H1 (cell line): ENCODE measurements at regions not wholly inside any gene's neighbourhood (a gene's known extent, or its start where the extent isn't known, plus 50 kb on each side); places are given as distances from the start of the nearest gene placed in this dataset.

Experiments used
- CTCF ChIA-PET: fragments of 300-600 bp; sonication (Branson Sonifier 250); formaldehyde crosslinking; loops from one replicate; lab custom pipeline; 2021; ENCODE audit not compliant: partially characterized antibody; lab: Charles Lee
- POLR2A ChIA-PET: fragments of 300-600 bp; sonication (Branson Sonifier 250); formaldehyde crosslinking; loops from one replicate; lab custom pipeline; 2021; ENCODE audit warnings: inconsistent platforms; ENCODE audit not compliant: partially characterized antibody; lab: Charles Lee
- DNase-seq, 2 experiments: peaks; one replicate each; pipeline versions ENCODE4 v3.0.0 to v3.0.0-alpha.2; 2010 to 2022; ENCODE audit warnings: low spot score in 2 of 2, low read depth in 1 of 2, mixed read lengths in 1 of 2
- FAIRE-seq: peaks from 2 replicates; lab custom pipeline; 2011; peaks lifted over from hg19 to GRCh38; lab: Jason Lieb, UNC
- H2AFZ ChIP-seq: 2 replicates; pipeline ENCODE4 v1.8.1; 2012; ENCODE audit warnings: low read length, inconsistent platforms
- H2AK5ac ChIP-seq: 2 replicates; pipeline ENCODE4 v1.6.1; 2013; ENCODE audit warnings: low read depth, low read length
- H2BK120ac ChIP-seq: replicated peaks from 2 replicates; pipeline ENCODE3; 2013; ENCODE audit warnings: low read depth, low read length, inconsistent platforms
- H2BK12ac ChIP-seq: 2 replicates; pipeline ENCODE4 v1.6.1; 2013; ENCODE audit warnings: low read depth, low read length
- H2BK15ac ChIP-seq: 2 replicates; pipeline ENCODE4 v1.6.1; 2013; ENCODE audit warnings: low read length
- H2BK20ac ChIP-seq: 2 replicates; pipeline ENCODE4 v1.6.1; 2013; ENCODE audit warnings: low read length
- H2BK5ac ChIP-seq: 2 replicates; pipeline ENCODE4 v1.6.1; 2013; ENCODE audit warnings: low read depth, low read length
- H3K14ac ChIP-seq: 2 replicates; pipeline ENCODE4 v1.6.1; 2013; ENCODE audit warnings: inconsistent platforms; ENCODE audit not compliant: insufficient read length
- H3K18ac ChIP-seq: 2 replicates; pipeline ENCODE4 v1.6.1; 2013; ENCODE audit warnings: low read length; ENCODE audit errors: extremely low read depth
- H3K23ac ChIP-seq: 2 replicates; pipeline ENCODE4 v1.6.1; 2013; ENCODE audit warnings: inconsistent platforms; ENCODE audit not compliant: insufficient read length
- H3K23me2 ChIP-seq: 2 replicates; pipeline ENCODE4 v1.6.1; 2013; ENCODE audit warnings: low read depth, low read length
- H3K27ac ChIP-seq: 2 replicates; pipeline ENCODE4 v1.6.1; 2011; ENCODE audit warnings: low read depth, low read length, inconsistent platforms
- H3K27me3 ChIP-seq, 4 experiments: replicated peaks in 1 of 4; 1 replicate in 1 of 4; 2 replicates in 3 of 4; pipeline versions ENCODE4 v1.6.1 to v1.8.1; 2011 to 2013; ENCODE audit warnings: low read length in 3 of 4, mild to moderate bottlenecking in 3 of 4, inconsistent platforms in 2 of 4, mixed read lengths in 2 of 4, moderate library complexity in 1 of 4; ENCODE audit not compliant: control insufficient read depth in 3 of 4, insufficient read depth in 3 of 4; ENCODE audit errors: extremely low read depth in 1 of 4
- H3K36me3 ChIP-seq, 4 experiments: 2 replicates each; pipeline versions ENCODE4 v1.6.1 to v1.8.1; 2011 to 2013; ENCODE audit warnings: mild to moderate bottlenecking in 4 of 4, low read length in 3 of 4, moderate library complexity in 2 of 4, control low read depth in 1 of 4, inconsistent platforms in 1 of 4; ENCODE audit not compliant: insufficient read depth in 4 of 4, control insufficient read depth in 2 of 4
- H3K4ac ChIP-seq: replicated peaks from 2 replicates; pipeline ENCODE3; 2013; ENCODE audit warnings: low read length, low read depth, mixed read lengths, inconsistent platforms; ENCODE audit not compliant: insufficient read length
- H3K4me1 ChIP-seq, 4 experiments: replicated peaks in 1 of 4; 1 replicate in 1 of 4; 2 replicates in 3 of 4; pipeline versions ENCODE4 v1.6.1 to v1.8.1; 2011 to 2013; ENCODE audit warnings: low read length in 3 of 4, inconsistent platforms in 2 of 4, mixed read lengths in 1 of 4; ENCODE audit not compliant: insufficient read depth in 4 of 4, control insufficient read depth in 3 of 4
- H3K4me2 ChIP-seq, 2 experiments: 2 replicates each; pipeline versions ENCODE4 v1.6.1 to v1.8.1; 2011 to 2013; ENCODE audit warnings: low read depth in 2 of 2, low read length in 2 of 2, control low read depth in 1 of 2, inconsistent platforms in 1 of 2, mild to moderate bottlenecking in 1 of 2; ENCODE audit not compliant: insufficient read depth in 1 of 2
- H3K4me3 ChIP-seq, 4 experiments: fragments of 200-600, 300-600 bp in 1 of 4; sonication (generic), shearing (Covaris generic), sonication (Bioruptor Twin) in 1 of 4; 2 replicates each; pipeline versions ENCODE4 v1.5.1 to v1.8.1; 2011 to 2016; ENCODE audit warnings: low read length in 4 of 4, low read depth in 3 of 4, control low read depth in 2 of 4, inconsistent platforms in 2 of 4, mild to moderate bottlenecking in 2 of 4, mixed read lengths in 1 of 4, moderate library complexity in 1 of 4; ENCODE audit not compliant: insufficient read depth in 2 of 4; ENCODE audit errors: extremely low read depth in 1 of 4
- H3K56ac ChIP-seq: replicated peaks from 2 replicates; pipeline ENCODE3; 2013; ENCODE audit warnings: low read depth, mild to moderate bottlenecking, mixed read lengths, low read length, inconsistent platforms; ENCODE audit not compliant: insufficient read length
- H3K79me1 ChIP-seq: 2 replicates; pipeline ENCODE4 v1.6.1; 2013; ENCODE audit warnings: low read depth, low read length, control low read depth
- H3K79me2 ChIP-seq, 2 experiments: 2 replicates each; pipeline versions ENCODE4 v1.6.1 to v1.8.1; 2012 to 2013; ENCODE audit warnings: low read length in 2 of 2, mild to moderate bottlenecking in 2 of 2, inconsistent platforms in 1 of 2; ENCODE audit not compliant: insufficient read depth in 2 of 2, control insufficient read depth in 1 of 2
- H3K9ac ChIP-seq, 4 experiments: replicated peaks in 1 of 4; 1 replicate in 1 of 4; 2 replicates in 3 of 4; pipeline versions ENCODE4 v1.6.1 to v1.8.1; 2011 to 2013; ENCODE audit warnings: low read depth in 3 of 4, low read length in 3 of 4, control low read depth in 2 of 4, mild to moderate bottlenecking in 2 of 4, moderate library complexity in 2 of 4, inconsistent platforms in 1 of 4; ENCODE audit errors: extremely low read depth in 1 of 4
- H3K9me3 ChIP-seq, 2 experiments: 2 replicates each; pipeline versions ENCODE4 v1.6.1 to v1.8.1; 2012 to 2013; ENCODE audit warnings: mild to moderate bottlenecking in 2 of 2, moderate library complexity in 2 of 2, control low read depth in 1 of 2, inconsistent platforms in 1 of 2, low read depth in 1 of 2, low read length in 1 of 2, mixed read lengths in 1 of 2; ENCODE audit not compliant: insufficient read depth in 2 of 2
- H4K20me1 ChIP-seq, 2 experiments: replicated peaks in 1 of 2; 2 replicates each; pipeline versions ENCODE3 to v1.8.1; 2011 to 2013; ENCODE audit warnings: inconsistent platforms in 2 of 2, low read length in 2 of 2, mild to moderate bottlenecking in 1 of 2; ENCODE audit not compliant: insufficient read depth in 2 of 2, control insufficient read depth in 1 of 2
- H4K5ac ChIP-seq: 2 replicates; pipeline ENCODE4 v1.6.1; 2013; ENCODE audit warnings: low read length, low read depth, mixed read lengths, inconsistent platforms; ENCODE audit not compliant: insufficient read length
- H4K8ac ChIP-seq: 2 replicates; pipeline ENCODE4 v1.8.0; 2013; ENCODE audit warnings: mild to moderate bottlenecking, moderate library complexity, low read length, inconsistent platforms; ENCODE audit not compliant: insufficient read depth; ENCODE audit errors: extremely low read depth
- H4K91ac ChIP-seq: replicated peaks from 2 replicates; pipeline ENCODE3; 2013; ENCODE audit warnings: low read length, mixed read lengths, inconsistent platforms; ENCODE audit not compliant: insufficient read length
- BRCA1 ChIP-seq: IDR thresholded peaks from 2 replicates; pipeline ENCODE4 v1.6.1; 2012; ENCODE audit warnings: low read depth, low read length, improper control_type of control experiment
- CBX5 ChIP-seq: fragments of 300-800, 300-1000 bp; sonication (generic); IDR thresholded peaks from 2 replicates; pipeline ENCODE4 v1.7.1; 2016; ENCODE audit warnings: antibody characterized with exemption, low read length, low read depth
- RFX5 ChIP-seq: IDR thresholded peaks from 2 replicates; pipeline ENCODE4 v1.6.1; 2011; ENCODE audit warnings: low read depth, low read length, improper control_type of control experiment, borderline replicate concordance
- SUZ12 ChIP-seq: fragments of 200-600 bp; sonication (generic); IDR thresholded peaks from 2 replicates; pipeline ENCODE4 v1.6.1; 2012; ENCODE audit warnings: mild to moderate bottlenecking, inconsistent platforms, low read length, moderate library complexity, mixed read lengths
- TAF7 ChIP-seq: optimal IDR thresholded peaks from 2 replicates; pipeline ENCODE3; 2011; ENCODE audit warnings: low read depth, mild to moderate bottlenecking, inconsistent platforms, low read length, moderate library complexity, borderline replicate concordance
- TBP ChIP-seq: IDR thresholded peaks from 2 replicates; pipeline ENCODE4 v1.6.1; 2011; ENCODE audit warnings: low read depth, low read length, improper control_type of control experiment
- WGBS, 2 experiments: shearing (Covaris generic) in 1 of 2; methylation state at CpG; one replicate each; pipeline versions ENCODE4 v1.1.6 to v1.1.7; 2013 to 2015; ENCODE audit warnings: low lambda C conversion rate in 2 of 2, mixed read lengths in 2 of 2, inconsistent platforms in 1 of 2, low coverage in 1 of 2, missing lambda C conversion rate in 1 of 2; ENCODE audit not compliant: insufficient replicate concordance in 2 of 2, insufficient coverage in 1 of 2, insufficient read length in 1 of 2; ENCODE audit errors: extremely low coverage in 1 of 2, missing lambda C conversion rate in 1 of 2; 5-methylcytosine and 5-hydroxymethylcytosine counted together

DNA sequence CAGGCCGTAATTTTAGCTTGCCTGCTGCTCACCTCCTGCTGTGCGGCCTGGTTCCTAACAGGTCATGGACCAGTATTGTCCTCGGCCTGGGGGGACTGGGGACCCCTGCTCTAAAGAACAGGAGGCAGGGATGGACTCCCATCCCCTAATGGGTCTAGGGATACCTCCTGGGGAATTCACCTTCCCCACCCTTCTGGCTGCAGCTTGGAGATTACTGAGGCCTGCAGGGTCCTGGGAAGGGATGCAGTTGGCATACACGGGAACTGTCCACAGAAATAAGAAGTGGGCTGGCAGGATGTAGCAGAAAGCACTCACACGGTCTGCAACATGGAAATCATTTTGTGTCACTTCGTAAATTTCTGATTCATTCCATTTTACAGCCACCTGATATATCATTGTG lies 123.0 kb downstream of the C16orf95 start:
- Histone ChIP-seq H2BK15ac (no peak overlapping the region), H3K23me2 (no peaks in the 10 kb centered on the region; the same call in 1 of the 2 replicates), H3K79me1 (no peaks in the 10 kb centered on the region), H4K20me1 (no peaks in the 10 kb centered on the region), H3K9ac (no peak overlapping the region), H2AFZ (no peak overlapping the region), H3K27me3 (no peaks in the 10 kb centered on the region; a peak in 1 of 7 replicates), H3K4me3 (no peak overlapping the region), H3K36me3 (no peaks in the 10 kb centered on the region), H2BK5ac (no peak overlapping the region), H3K14ac (no peak overlapping the region), H3K27ac (no peak overlapping the region), H3K4ac (no peak overlapping the region), H2BK20ac (no peak overlapping the region), H3K18ac (no peak overlapping the region), H4K8ac (no peak overlapping the region), H2AK5ac (no peak overlapping the region), H3K79me2 (no peaks in the 10 kb centered on the region), H3K23ac (no peak overlapping the region), H2BK120ac (no peak overlapping the region), H2BK12ac (no peak overlapping the region), H3K4me2 (no peak overlapping the region), H3K9me3 (no peaks in the 10 kb centered on the region; a peak in 1 of 4 replicates), H3K4me1 (peaks cover 0 to 7% (median 4%) of the 10 kb centered on the region in 4 experiments; a peak in 3 of 7 replicates), H4K5ac (no peak overlapping the region), H3K56ac (no peak overlapping the region), H4K91ac (no peak overlapping the region)
- 90% methylated on average over 6 of the region's 6 CpGs; no CpG with 5 or more reads in 1 of the 2 experiments for WGBS, 2 experiments
- TF ChIP-seq SUZ12 (no peak), TBP (no peak), TAF7 (no peak), CBX5 (no peak), BRCA1 (no peak), RFX5 (no peak)
- DNase-seq: no peak
- ChIA-PET CTCF (interaction anchor here (1.3 kb wide), 2 partner anchors 8 to 84 kb away, joined by 4 to 5 read pairs; no protein-coding TSS in a partner anchor), POLR2A (no interaction called here)
- FAIRE-seq: no peak
